B cell (primary cell): ENCODE measurements at regions not wholly inside any gene's neighbourhood (a gene's known extent, or its start where the extent isn't known, plus 50 kb on each side); places are given as distances from the start of the nearest gene placed in this dataset.

Experiments used
- ATAC-seq: fragments of 200-7000 bp; cut with Tn5 transposase; one replicate; pipeline ENCODE4 v1.10.0; 2021; ENCODE audit warnings: low read depth, mild to moderate bottlenecking, moderate number of reproducible peaks, moderate library complexity
- CTCF ChIA-PET: fragments of 350-600 bp; sonication (Branson Sonifier 250); formaldehyde crosslinking; loops from one replicate; lab custom pipeline; 2021; ENCODE audit warnings: antibody characterized with exemption, inconsistent platforms; lab: Charles Lee
- POLR2A ChIA-PET: fragments of 350-600 bp; sonication (Branson Sonifier 250); formaldehyde crosslinking; loops from one replicate; lab custom pipeline; 2021; ENCODE audit warnings: antibody characterized with exemption; lab: Charles Lee
- DNase-seq: peaks from one replicate; pipeline ENCODE4 v3.0.0; 2013
- H2AFZ ChIP-seq: 2 replicates; pipeline ENCODE4 v1.6.1; 2012; ENCODE audit warnings: mild to moderate bottlenecking, low read depth, low read length; ENCODE audit not compliant: insufficient read depth, poor library complexity, severe bottlenecking
- H3K27ac ChIP-seq, 2 donors: 1 replicate in 1 of 2; 2 replicates in 1 of 2; pipeline ENCODE4 v1.5.1; 2012 to 2013; ENCODE audit warnings: low read length in 2 of 2, mild to moderate bottlenecking in 2 of 2, moderate library complexity in 1 of 2
- H3K27me3 ChIP-seq, 4 experiments: fragments of 200-600 bp in 1 of 4; sonication (generic) in 1 of 4; replicated peaks in 1 of 4; 1 replicate in 2 of 4; 2 replicates in 2 of 4; pipeline versions ENCODE4 v1.6.1 to v1.7.0; 2013 to 2016; ENCODE audit warnings: low read length in 3 of 4, mild to moderate bottlenecking in 2 of 4, mixed read lengths in 1 of 4, moderate library complexity in 1 of 4; ENCODE audit not compliant: insufficient read depth in 4 of 4, control insufficient read depth in 3 of 4; ENCODE audit errors: control extremely low read depth in 1 of 4
- H3K36me3 ChIP-seq, 2 experiments: replicated peaks in 1 of 2; 1 replicate in 1 of 2; 2 replicates in 1 of 2; pipeline versions ENCODE4 v1.6.1 to v1.7.1; 2013; ENCODE audit warnings: low read length in 1 of 2; ENCODE audit not compliant: insufficient read depth in 2 of 2, control insufficient read depth in 1 of 2; ENCODE audit errors: control extremely low read depth in 1 of 2, extremely low read depth in 1 of 2
- H3K4me1 ChIP-seq, 2 donors: fragments of 200-600 bp in 1 of 2; sonication (generic) in 1 of 2; 1 replicate in 1 of 2; 2 replicates in 1 of 2; pipeline versions ENCODE4 v1.5.1 to v1.6.1; 2013 to 2017; ENCODE audit warnings: low read length in 2 of 2; ENCODE audit not compliant: control insufficient read depth in 2 of 2, insufficient read depth in 2 of 2
- H3K4me2 ChIP-seq: replicated peaks from 2 replicates; pipeline ENCODE3; 2012; ENCODE audit warnings: mild to moderate bottlenecking, low read depth, low read length; ENCODE audit not compliant: poor library complexity, severe bottlenecking
- H3K4me3 ChIP-seq, 5 experiments: fragments of 200-600 bp in 1 of 5; sonication (generic) in 1 of 5; 1 replicate in 3 of 5; 2 replicates in 2 of 5; pipeline versions ENCODE4 v1.5.1 to v1.7.0; 2011 to 2016; ENCODE audit warnings: low read length in 4 of 5, mild to moderate bottlenecking in 4 of 5, low read depth in 2 of 5, control low read depth in 1 of 5, moderate library complexity in 1 of 5; ENCODE audit not compliant: insufficient read depth in 1 of 5; ENCODE audit errors: control extremely low read depth in 1 of 5, extremely low read depth in 1 of 5
- H3K79me2 ChIP-seq: fragments of 200-600 bp; sonication (generic); one replicate; pipeline ENCODE4 v1.6.0; 2016; ENCODE audit warnings: low read length; ENCODE audit not compliant: control insufficient read depth, insufficient read depth
- H3K9ac ChIP-seq: fragments of 200-600 bp; sonication (generic); 2 replicates; pipeline ENCODE4 v1.6.1; 2017; ENCODE audit warnings: mild to moderate bottlenecking, low read length, moderate library complexity
- H3K9me3 ChIP-seq, 3 donors: one replicate each; pipeline versions ENCODE4 v1.6.1 to v1.7.1; 2013; ENCODE audit warnings: low read length in 2 of 3; ENCODE audit not compliant: control insufficient read depth in 2 of 3, insufficient read depth in 1 of 3; ENCODE audit errors: control extremely low read depth in 1 of 3
- H4K20me1 ChIP-seq: 2 replicates; pipeline ENCODE4 v1.6.0; 2012; ENCODE audit warnings: mild to moderate bottlenecking, low read length; ENCODE audit not compliant: insufficient read depth, control insufficient read depth, poor library complexity, severe bottlenecking
- H3K27ac Mint-ChIP-seq: one replicate; pipeline ENCODE4 v1.8.0; 2021; ENCODE audit warnings: mixed read lengths
- H3K27me3 Mint-ChIP-seq: one replicate; pipeline ENCODE4 v1.8.0; 2021; ENCODE audit warnings: mixed read lengths
- H3K4me1 Mint-ChIP-seq: one replicate; pipeline ENCODE4 v1.8.0; 2021; ENCODE audit warnings: mixed read lengths
- H3K4me3 Mint-ChIP-seq: one replicate; pipeline ENCODE4 v1.8.0; 2021; ENCODE audit warnings: mixed read lengths
- H3K9me3 Mint-ChIP-seq: one replicate; pipeline ENCODE4 v1.8.0; 2022; ENCODE audit warnings: mixed read lengths; ENCODE audit not compliant: insufficient read depth
- EZH2 ChIP-seq: IDR thresholded peaks from 2 replicates; pipeline ENCODE4 v1.6.1; 2012; ENCODE audit warnings: borderline replicate concordance, low read depth, mild to moderate bottlenecking, moderate library complexity, low read length; ENCODE audit not compliant: insufficient read depth, poor library complexity, severe bottlenecking
- WGBS: methylation state at CpG from one replicate; pipeline ENCODE4 v1.1.5; 2013; ENCODE audit warnings: missing lambda C conversion rate; ENCODE audit not compliant: insufficient coverage; 5-methylcytosine and 5-hydroxymethylcytosine counted together
- intact Hi-C: fragments of 100-400 bp; cut with micrococcal nuclease; formaldehyde crosslinking; loops from one replicate; pipeline ENCODE4 v1.10.0; 2022
- TF ChIP-seq, protein P1 (sequence below): fragments of 200-600 bp; IDR thresholded peaks from one replicate; pipeline ENCODE4 v1.8.0; 2022; ENCODE audit warnings: antibody characterized with exemption, mild to moderate bottlenecking

GRCh38 chr3:117016378-117016777 is 306.8 kb downstream of the TUSC7 start:
- ATAC-seq: no peak
- DNase-seq: no peak
- H3K27ac Mint-ChIP-seq: no peak overlapping the region

DNA sequence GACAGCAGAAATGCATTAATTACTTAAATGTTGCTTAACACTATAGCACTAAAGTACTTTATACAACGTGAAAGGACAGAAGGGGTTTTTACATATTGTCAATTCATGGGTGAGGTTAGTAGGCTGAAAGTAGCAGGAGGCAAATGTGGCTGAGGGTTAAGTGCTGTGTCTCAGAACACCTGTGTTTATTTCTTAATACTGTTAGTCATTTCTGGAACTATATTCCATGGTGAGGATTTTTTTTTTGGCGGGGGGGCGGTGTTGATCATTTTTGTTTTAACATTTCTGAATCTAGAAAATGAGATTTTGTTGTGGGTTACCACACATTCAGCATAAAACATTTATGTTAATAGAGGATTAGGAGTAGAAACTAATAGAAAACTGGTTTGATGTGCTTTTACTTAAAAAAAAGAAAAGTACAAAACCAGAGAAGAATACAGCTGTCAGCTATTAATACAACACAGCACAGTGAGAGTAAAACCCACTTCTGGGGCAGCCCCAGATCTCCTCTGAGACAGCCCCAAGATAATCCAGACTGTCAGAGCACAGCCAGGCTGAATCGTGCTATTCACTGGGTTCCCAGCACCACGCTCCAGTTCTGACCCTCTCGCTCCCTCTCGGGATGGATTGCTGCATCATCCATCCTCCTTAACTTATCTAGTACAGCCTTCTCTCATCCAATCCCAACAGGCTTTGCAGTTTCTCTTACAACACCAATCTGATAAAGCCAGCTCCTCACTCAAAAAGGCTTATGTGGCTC is 307.7 kb downstream of the TUSC7 start:
- ChIA-PET CTCF (no interaction called here), POLR2A (no interaction called here)
- H3K4me1 ChIP-seq: peaks cover 2 to 5% of the 10 kb centered on the region in 2 donors
- Mint-ChIP-seq H3K9me3 (no peaks in the 10 kb centered on the region), H3K27ac (no peak overlapping the region), H3K4me3 (no peak overlapping the region), H3K4me1 (peaks cover 8% of the 10 kb centered on the region), H3K27me3 (no peaks in the 10 kb centered on the region)
- H3K79me2 ChIP-seq: no peaks in the 10 kb centered on the region
- ATAC-seq: no peak
- TF ChIP-seq EZH2: no peak
- TF ChIP-seq, protein P1, sequence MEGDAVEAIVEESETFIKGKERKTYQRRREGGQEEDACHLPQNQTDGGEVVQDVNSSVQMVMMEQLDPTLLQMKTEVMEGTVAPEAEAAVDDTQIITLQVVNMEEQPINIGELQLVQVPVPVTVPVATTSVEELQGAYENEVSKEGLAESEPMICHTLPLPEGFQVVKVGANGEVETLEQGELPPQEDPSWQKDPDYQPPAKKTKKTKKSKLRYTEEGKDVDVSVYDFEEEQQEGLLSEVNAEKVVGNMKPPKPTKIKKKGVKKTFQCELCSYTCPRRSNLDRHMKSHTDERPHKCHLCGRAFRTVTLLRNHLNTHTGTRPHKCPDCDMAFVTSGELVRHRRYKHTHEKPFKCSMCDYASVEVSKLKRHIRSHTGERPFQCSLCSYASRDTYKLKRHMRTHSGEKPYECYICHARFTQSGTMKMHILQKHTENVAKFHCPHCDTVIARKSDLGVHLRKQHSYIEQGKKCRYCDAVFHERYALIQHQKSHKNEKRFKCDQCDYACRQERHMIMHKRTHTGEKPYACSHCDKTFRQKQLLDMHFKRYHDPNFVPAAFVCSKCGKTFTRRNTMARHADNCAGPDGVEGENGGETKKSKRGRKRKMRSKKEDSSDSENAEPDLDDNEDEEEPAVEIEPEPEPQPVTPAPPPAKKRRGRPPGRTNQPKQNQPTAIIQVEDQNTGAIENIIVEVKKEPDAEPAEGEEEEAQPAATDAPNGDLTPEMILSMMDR: no peak
- H2AFZ ChIP-seq: no peak overlapping the region
- H3K9me3 ChIP-seq: no peaks in the 10 kb centered on the region
- no peaks in the 10 kb centered on the region for H4K20me1 ChIP-seq
- no peak overlapping the region for H3K4me2 ChIP-seq
- peaks cover 0 to 6% (median 2%) of the 10 kb centered on the region in 4 experiments for H3K27me3 ChIP-seq
- H3K27ac ChIP-seq: no peak overlapping the region
- no peak overlapping the region for H3K4me3 ChIP-seq
- H3K36me3 ChIP-seq: no peaks in the 10 kb centered on the region
- intact Hi-C loops: no loop called here
- DNase-seq: no peak
- WGBS: 71% methylated on average over 3 of the region's 7 CpGs
- H3K9ac ChIP-seq: no peak overlapping the region

More at GRCh38 chr3:117016378-117016777, 306.8 kb downstream of the TUSC7 start:
- Mint-ChIP-seq H3K4me3 (no peak overlapping the region), H3K27me3 (no peaks in the 10 kb centered on the region), H3K4me1 (peaks cover 13% of the 10 kb centered on the region), H3K9me3 (no peaks in the 10 kb centered on the region)
- Histone ChIP-seq H3K4me2 (no peak overlapping the region), H3K4me1 (peaks cover 2 to 5% of the 10 kb centered on the region in 2 donors), H3K79me2 (no peaks in the 10 kb centered on the region), H4K20me1 (no peaks in the 10 kb centered on the region), H3K27me3 (peaks cover 0 to 6% (median 2%) of the 10 kb centered on the region in 4 experiments), H3K9me3 (no peaks in the 10 kb centered on the region), H3K27ac (no peak overlapping the region), H2AFZ (no peak overlapping the region), H3K4me3 (no peak overlapping the region), H3K9ac (no peak overlapping the region), H3K36me3 (no peaks in the 10 kb centered on the region)
- 80% methylated on average over 1 of the region's 2 CpGs for WGBS
- POLR2A ChIA-PET: no interaction called here
- intact Hi-C loops: no loop called here
- TF ChIP-seq, protein P1: no peak
- no peak for TF ChIP-seq EZH2
- CTCF ChIA-PET: no interaction called here
